Adipocyte (in vitro differentiated cells): ENCODE measurements at regions not wholly inside any gene's neighbourhood (a gene's known extent, or its start where the extent isn't known, plus 50 kb on each side); places are given as distances from the start of the nearest gene placed in this dataset.

Experiments used
- DNase-seq: peaks from one replicate; pipeline ENCODE4 v3.0.0-alpha.2; 2015; ENCODE audit warnings: low read depth
- H3K27me3 ChIP-seq: replicated peaks from 2 replicates; pipeline ENCODE4 v1.7.0; 2013; ENCODE audit warnings: mild to moderate bottlenecking, low read length, moderate library complexity; ENCODE audit not compliant: control insufficient read depth, insufficient read depth
- H3K36me3 ChIP-seq: 2 replicates; pipeline ENCODE4 v1.7.0; 2013; ENCODE audit warnings: low read length, mild to moderate bottlenecking, moderate library complexity; ENCODE audit not compliant: control insufficient read depth, insufficient read depth, severe bottlenecking
- H3K4me1 ChIP-seq: 2 replicates; pipeline ENCODE4 v1.7.0; 2013; ENCODE audit warnings: mild to moderate bottlenecking, low read length, moderate library complexity; ENCODE audit not compliant: control insufficient read depth, insufficient read depth
- H3K4me3 ChIP-seq: 2 replicates; pipeline ENCODE4 v1.7.0; 2013; ENCODE audit warnings: mild to moderate bottlenecking, low read length, moderate library complexity
- H3K9ac ChIP-seq: 2 replicates; pipeline ENCODE4 v1.7.0; 2013; ENCODE audit warnings: mild to moderate bottlenecking, low read length, moderate library complexity
- H3K9me3 ChIP-seq: 2 replicates; pipeline ENCODE4 v1.7.0; 2013; ENCODE audit warnings: mild to moderate bottlenecking, low read length, moderate library complexity; ENCODE audit not compliant: control insufficient read depth

DNA sequence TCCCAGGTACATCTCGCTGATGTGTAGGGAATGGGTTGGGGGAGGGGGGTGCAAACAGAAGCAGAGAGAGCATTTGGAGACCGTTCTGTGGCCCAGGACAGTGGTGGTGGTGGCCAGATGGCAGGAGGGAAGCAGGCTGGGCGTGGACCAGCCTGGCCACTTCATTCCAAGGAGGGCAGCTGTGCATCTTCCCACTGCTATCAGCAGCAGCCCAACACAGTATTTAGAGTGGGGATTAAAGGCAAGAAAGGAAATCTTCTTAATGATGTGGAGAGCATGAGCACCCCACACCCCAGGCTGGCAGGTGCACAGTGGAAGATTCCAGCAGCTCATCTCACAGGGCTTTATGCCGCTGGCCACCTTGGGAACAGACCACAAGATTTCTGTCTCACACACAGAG is 198.7 kb downstream of the NPHP4 start:
- Histone ChIP-seq H3K36me3 (no peaks in the 10 kb centered on the region), H3K27me3 (no peaks in the 10 kb centered on the region), H3K9me3 (peaks cover 3% of the 10 kb centered on the region), H3K4me3 (no peak overlapping the region), H3K9ac (no peak overlapping the region), H3K4me1 (no peaks in the 10 kb centered on the region)
- DNase-seq = no peak

- no peaks in the 10 kb centered on the region for H3K9me3 ChIP-seq
- no peaks in the 10 kb centered on the region for H3K36me3 ChIP-seq
- H3K4me1 ChIP-seq = no peaks in the 10 kb centered on the region
- no peak for DNase-seq
- H3K4me3 ChIP-seq = no peak overlapping the region
- H3K9ac ChIP-seq = no peak overlapping the region
- no peaks in the 10 kb centered on the region for H3K27me3 ChIP-seq
Observed at GRCh38 chr1:5781079-5781478, 211.1 kb downstream of the NPHP4 start.

DNA sequence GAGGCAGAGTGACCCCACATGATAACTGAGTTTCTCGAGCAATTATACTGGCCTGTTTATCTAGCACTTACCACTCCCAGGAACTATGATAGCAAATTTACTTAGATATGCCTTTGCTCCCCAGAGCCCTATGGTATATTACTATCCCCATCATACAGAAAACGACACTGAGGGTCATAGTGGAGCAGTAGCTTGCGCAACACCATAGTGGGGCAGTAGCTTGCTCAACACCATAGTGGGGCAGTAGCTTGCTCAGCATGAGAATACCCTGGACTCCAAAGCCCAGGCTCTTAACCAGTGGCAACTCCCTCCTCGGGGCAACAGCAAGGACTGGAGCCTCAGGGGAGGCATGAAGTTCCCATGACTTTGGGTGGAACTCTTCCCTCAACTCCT is 211.9 kb downstream of the NPHP4 start:
- no peaks in the 10 kb centered on the region for H3K27me3 ChIP-seq
- no peak overlapping the region for H3K9ac ChIP-seq
- H3K36me3 ChIP-seq = no peaks in the 10 kb centered on the region
- H3K4me3 ChIP-seq = no peak overlapping the region
- H3K9me3 ChIP-seq = no peaks in the 10 kb centered on the region
- H3K4me1 ChIP-seq = no peaks in the 10 kb centered on the region
- DNase-seq = no peak

- no peaks in the 10 kb centered on the region for H3K27me3 ChIP-seq
- no peak overlapping the region for H3K9ac ChIP-seq
- no peak for DNase-seq
- H3K4me1 ChIP-seq = no peaks in the 10 kb centered on the region
- H3K4me3 ChIP-seq = no peak overlapping the region
- H3K9me3 ChIP-seq = no peaks in the 10 kb centered on the region
- H3K36me3 ChIP-seq = no peaks in the 10 kb centered on the region
Observed at GRCh38 chr1:5779608-5780323, 212.5 kb downstream of the NPHP4 start.

GRCh38 chr1:5776035-5776550 is 216.1 kb downstream of the NPHP4 start:
- Histone ChIP-seq H3K9ac (no peak overlapping the region), H3K4me1 (peaks cover under 1% of the 10 kb centered on the region), H3K36me3 (no peaks in the 10 kb centered on the region), H3K9me3 (no peaks in the 10 kb centered on the region), H3K27me3 (peaks cover 3% of the 10 kb centered on the region), H3K4me3 (no peak overlapping the region)
- DNase-seq = no peak

DNA sequence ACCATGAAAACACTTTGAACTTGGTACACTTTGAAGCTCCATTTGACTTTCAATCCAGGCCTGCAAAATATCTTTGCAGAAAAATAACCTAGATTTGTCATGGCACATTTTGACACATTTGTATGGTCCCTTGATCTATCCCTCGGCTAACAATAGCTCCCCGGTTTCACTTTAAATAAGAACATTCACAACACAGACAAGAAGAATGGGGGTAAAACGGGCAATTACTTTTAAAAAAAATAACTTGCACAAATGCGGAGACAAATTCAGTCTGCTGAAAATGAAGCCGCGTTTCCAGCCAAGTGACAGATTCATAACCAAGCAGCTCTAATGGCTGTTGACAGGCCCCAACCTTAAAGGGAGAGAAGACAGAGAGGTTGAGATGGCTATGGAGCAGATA is 218.2 kb downstream of the NPHP4 start:
- H3K9me3 ChIP-seq = no peaks in the 10 kb centered on the region
- no peaks in the 10 kb centered on the region for H3K36me3 ChIP-seq
- peaks cover 3% of the 10 kb centered on the region for H3K27me3 ChIP-seq

GRCh38 chr1:5771788-5772187 is 220.4 kb downstream of the NPHP4 start:
- Histone ChIP-seq H3K9me3 (no peaks in the 10 kb centered on the region), H3K4me1 (peaks cover 26% of the 10 kb centered on the region), H3K27me3 (peaks cover 13% of the 10 kb centered on the region), H3K9ac (no peak overlapping the region), H3K4me3 (no peak overlapping the region), H3K36me3 (no peaks in the 10 kb centered on the region)
- no peak for DNase-seq

More for the DNA sequence above, 218.2 kb downstream of the NPHP4 start:
- no peak for DNase-seq
- no peak overlapping the region for H3K9ac ChIP-seq
- H3K4me3 ChIP-seq = no peak overlapping the region
- H3K4me1 ChIP-seq = peaks cover 21% of the 10 kb centered on the region

DNA sequence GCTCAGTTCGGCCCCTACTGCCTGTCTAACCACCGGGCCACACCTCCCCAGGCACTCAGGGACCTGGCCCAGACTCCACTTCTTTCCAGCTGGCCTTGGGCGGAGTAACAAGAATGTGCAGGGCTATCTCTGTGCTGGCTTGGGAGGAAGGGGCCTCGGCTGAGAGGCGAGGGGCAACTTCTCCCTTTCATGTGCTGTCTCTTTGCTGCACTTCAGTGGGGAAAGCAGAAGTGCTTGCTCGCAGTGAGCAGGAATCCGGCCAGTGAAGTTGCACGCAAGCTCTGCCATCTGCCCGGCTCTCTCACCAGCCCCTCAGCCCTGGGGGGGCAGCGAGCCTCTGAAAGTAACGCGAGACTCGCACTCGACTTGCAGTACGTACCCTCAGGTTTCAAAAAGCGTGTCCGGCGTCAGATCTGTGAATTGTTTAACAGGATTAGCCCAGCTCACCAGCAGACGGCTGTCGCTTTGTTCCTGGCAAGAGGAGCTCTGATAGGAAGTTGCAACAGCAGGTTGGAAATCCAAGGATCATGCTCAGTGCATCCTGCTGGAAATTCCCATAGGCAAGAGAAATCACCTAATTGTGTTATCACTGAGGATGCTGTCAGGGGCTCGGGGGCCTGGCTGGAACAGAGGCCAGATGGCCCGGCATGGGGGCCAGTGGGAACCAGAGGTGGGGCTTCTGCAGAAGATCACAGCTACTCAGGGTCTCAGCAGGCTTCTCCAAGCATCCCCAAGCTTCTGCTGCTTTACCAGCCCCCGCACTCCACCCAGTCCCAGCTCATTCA is 221.1 kb downstream of the NPHP4 start:
- H3K9me3 ChIP-seq = no peaks in the 10 kb centered on the region
- peak overlapping the region; percentile 71 for H3K4me3 ChIP-seq
- H3K36me3 ChIP-seq = no peaks in the 10 kb centered on the region

GRCh38 chr1:5769760-5770159 is 222.5 kb downstream of the NPHP4 start:
- Histone ChIP-seq H3K36me3 (no peaks in the 10 kb centered on the region), H3K4me1 (peaks cover 30% of the 10 kb centered on the region), H3K9ac (peak overlapping the region; percentile 71), H3K27me3 (peaks cover 13% of the 10 kb centered on the region), H3K9me3 (no peaks in the 10 kb centered on the region), H3K4me3 (peak overlapping the region; percentile 9)
- DNase-seq = no peak

More for the DNA sequence above, 221.1 kb downstream of the NPHP4 start:
- H3K4me1 ChIP-seq = peaks cover 26% of the 10 kb centered on the region
- peaks cover 13% of the 10 kb centered on the region for H3K27me3 ChIP-seq
- peak overlapping the region; percentile 65 for H3K9ac ChIP-seq
- DNase-seq = peak; percentile 5

- peaks cover 12% of the 10 kb centered on the region for H3K27me3 ChIP-seq
- peaks cover 30% of the 10 kb centered on the region for H3K4me1 ChIP-seq
- peak overlapping the region; percentile 9 for H3K4me3 ChIP-seq
- DNase-seq = no peak
- no peaks in the 10 kb centered on the region for H3K36me3 ChIP-seq
- peak overlapping the region; percentile 71 for H3K9ac ChIP-seq
- no peaks in the 10 kb centered on the region for H3K9me3 ChIP-seq
Observed at GRCh38 chr1:5769146-5769545, 223.1 kb downstream of the NPHP4 start.

DNA sequence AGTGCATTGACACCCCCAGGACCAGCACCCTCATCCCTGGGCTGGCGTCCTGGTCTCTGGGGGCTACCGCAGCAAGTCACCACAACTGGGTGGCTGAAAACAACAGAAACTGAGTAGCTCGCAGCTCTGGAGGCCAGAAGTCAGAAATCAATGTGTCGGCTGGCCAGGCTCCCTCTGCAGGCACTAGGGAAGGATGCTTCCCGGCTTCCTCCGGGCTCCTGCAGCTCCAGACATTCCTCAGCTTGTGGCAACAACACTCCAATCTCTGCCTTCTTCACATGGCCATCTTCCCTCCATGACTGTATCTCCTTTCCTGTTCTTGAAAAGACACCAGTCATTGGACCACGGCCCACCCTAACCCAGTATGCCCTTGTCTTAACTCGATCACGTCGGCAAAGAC is 224.2 kb downstream of the NPHP4 start:
- Histone ChIP-seq H3K36me3 (no peaks in the 10 kb centered on the region), H3K9me3 (peaks cover 11% of the 10 kb centered on the region), H3K4me3 (no peak overlapping the region), H3K4me1 (peaks cover 30% of the 10 kb centered on the region), H3K9ac (no peak overlapping the region), H3K27me3 (peaks cover 11% of the 10 kb centered on the region)
- no peak for DNase-seq
